ENCODE measurements at regions not wholly inside any gene's neighbourhood (a gene's known extent, or its start where the extent isn't known, plus 50 kb on each side); places are given as distances from the start of the nearest gene placed in this dataset.

DNA sequence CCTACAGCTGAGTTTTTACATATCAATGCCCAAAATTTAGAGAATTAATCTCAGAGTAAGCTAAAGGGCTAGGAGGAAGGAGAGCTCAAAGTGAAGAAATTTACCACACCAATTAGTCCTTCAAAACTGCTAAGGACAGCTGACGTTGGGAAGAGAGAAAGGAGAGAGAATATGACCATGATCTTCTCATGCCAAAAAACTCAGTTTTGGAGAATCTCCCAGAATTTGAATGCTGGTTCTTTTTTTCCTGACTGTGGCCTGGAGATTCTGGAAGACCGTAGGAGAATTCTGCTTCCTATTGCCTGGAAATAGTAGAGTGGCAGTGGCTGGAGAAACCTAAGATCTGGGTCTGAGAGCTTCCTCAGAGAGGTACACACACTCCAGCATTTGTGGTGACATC lies 834.4 kb upstream of the SLIT2 start:
- Histone ChIP-seq H3K4me3 (ENCODE audit: low read depth, low read length) (no peak overlapping the region), H3K36me3 (ENCODE audit: control insufficient read depth, insufficient read depth, low read length) (no peaks in the 10 kb centered on the region), H3K27me3 (ENCODE audit: control insufficient read depth, insufficient read depth, low read length) (no peaks in the 10 kb centered on the region)
- TF ChIP-seq, protein P1, sequence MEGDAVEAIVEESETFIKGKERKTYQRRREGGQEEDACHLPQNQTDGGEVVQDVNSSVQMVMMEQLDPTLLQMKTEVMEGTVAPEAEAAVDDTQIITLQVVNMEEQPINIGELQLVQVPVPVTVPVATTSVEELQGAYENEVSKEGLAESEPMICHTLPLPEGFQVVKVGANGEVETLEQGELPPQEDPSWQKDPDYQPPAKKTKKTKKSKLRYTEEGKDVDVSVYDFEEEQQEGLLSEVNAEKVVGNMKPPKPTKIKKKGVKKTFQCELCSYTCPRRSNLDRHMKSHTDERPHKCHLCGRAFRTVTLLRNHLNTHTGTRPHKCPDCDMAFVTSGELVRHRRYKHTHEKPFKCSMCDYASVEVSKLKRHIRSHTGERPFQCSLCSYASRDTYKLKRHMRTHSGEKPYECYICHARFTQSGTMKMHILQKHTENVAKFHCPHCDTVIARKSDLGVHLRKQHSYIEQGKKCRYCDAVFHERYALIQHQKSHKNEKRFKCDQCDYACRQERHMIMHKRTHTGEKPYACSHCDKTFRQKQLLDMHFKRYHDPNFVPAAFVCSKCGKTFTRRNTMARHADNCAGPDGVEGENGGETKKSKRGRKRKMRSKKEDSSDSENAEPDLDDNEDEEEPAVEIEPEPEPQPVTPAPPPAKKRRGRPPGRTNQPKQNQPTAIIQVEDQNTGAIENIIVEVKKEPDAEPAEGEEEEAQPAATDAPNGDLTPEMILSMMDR (IDR thresholded peaks at IDR 0.05; ENCODE audit: insufficient read depth, low read length, poor library complexity, severe bottlenecking): no peak
- DNase-seq (ENCODE audit: low read depth): no peak

DNA sequence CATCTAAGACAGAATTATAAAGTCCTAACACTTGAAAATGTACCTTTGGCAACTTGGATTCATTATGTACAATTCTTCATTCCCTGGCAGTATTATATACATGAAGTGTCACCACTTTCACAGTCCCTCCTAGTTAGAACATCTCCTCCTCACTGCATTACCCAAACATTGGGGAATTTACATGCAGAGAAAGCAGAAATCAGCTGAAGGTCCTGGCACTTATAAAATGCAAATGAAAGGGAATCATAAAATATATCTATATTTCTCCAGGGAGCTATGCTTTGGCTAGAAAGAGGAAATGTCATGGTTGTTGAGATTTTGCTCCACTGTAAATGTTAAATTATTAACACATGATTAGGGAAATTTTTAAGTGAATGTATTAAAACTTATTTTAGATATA lies 835.6 kb upstream of the SLIT2 start:
- TF ChIP-seq, protein P1 (IDR thresholded peaks at IDR 0.05; ENCODE audit: insufficient read depth, low read length, poor library complexity, severe bottlenecking): no peak
- no peak overlapping the region for H3K4me3 ChIP-seq (ENCODE audit: low read depth, low read length)
- H3K36me3 ChIP-seq (ENCODE audit: control insufficient read depth, insufficient read depth, low read length): no peaks in the 10 kb centered on the region
- no peak for DNase-seq (ENCODE audit: low read depth)
- no peaks in the 10 kb centered on the region for H3K27me3 ChIP-seq (ENCODE audit: control insufficient read depth, insufficient read depth, low read length)

DNA sequence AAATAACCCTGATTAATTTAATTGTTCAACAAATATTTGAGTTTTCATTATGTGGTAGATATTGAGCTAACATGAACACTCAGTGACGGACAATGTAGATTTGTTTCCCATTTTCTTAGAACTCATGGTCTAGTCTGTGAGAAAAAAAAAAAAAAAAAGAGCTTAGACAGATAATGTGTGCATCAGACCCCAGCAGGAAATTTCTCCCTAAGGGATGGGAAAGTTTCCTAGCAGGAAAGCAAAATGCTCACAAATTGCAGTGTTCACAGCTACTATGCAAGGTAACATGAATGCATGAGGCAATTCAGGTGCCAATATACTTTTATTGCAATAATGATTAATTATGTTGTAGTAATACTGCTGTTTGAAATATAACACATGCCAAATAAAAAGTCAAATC lies 843.2 kb upstream of the SLIT2 start:
- Histone ChIP-seq H3K36me3 (ENCODE audit: control insufficient read depth, insufficient read depth, low read length) (no peaks in the 10 kb centered on the region), H3K4me3 (ENCODE audit: low read depth, low read length) (no peak overlapping the region), H3K27me3 (ENCODE audit: control insufficient read depth, insufficient read depth, low read length) (no peaks in the 10 kb centered on the region)
- no peak for DNase-seq (ENCODE audit: low read depth)
- TF ChIP-seq, protein P1 (IDR thresholded peaks at IDR 0.05; ENCODE audit: insufficient read depth, low read length, poor library complexity, severe bottlenecking): no peak

DNA sequence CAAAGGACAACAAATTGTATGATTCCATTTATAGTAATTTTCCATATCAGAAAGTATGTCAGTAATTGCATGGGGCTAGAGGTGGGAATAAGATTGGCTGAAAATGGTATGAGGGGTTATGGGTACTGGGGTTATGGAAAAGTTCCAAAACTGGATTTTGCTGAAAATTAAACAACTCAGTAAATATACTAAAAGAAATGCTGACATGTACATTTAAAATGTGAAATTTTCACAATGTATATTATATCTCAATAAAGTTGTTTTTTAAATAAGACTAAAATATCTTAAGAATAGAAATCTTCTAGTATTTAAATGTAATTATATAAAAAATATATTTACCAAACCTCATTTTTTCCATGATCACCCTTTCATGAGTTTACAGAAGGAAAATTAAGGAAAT lies 844.9 kb upstream of the SLIT2 start:
- H3K4me3 ChIP-seq (ENCODE audit: low read depth, low read length): no peak overlapping the region
- TF ChIP-seq, protein P1 (IDR thresholded peaks at IDR 0.05; ENCODE audit: insufficient read depth, low read length, poor library complexity, severe bottlenecking): no peak
- no peaks in the 10 kb centered on the region for H3K36me3 ChIP-seq (ENCODE audit: control insufficient read depth, insufficient read depth, low read length)
- H3K27me3 ChIP-seq (ENCODE audit: control insufficient read depth, insufficient read depth, low read length): no peaks in the 10 kb centered on the region
- no peak for DNase-seq (ENCODE audit: low read depth)

DNA sequence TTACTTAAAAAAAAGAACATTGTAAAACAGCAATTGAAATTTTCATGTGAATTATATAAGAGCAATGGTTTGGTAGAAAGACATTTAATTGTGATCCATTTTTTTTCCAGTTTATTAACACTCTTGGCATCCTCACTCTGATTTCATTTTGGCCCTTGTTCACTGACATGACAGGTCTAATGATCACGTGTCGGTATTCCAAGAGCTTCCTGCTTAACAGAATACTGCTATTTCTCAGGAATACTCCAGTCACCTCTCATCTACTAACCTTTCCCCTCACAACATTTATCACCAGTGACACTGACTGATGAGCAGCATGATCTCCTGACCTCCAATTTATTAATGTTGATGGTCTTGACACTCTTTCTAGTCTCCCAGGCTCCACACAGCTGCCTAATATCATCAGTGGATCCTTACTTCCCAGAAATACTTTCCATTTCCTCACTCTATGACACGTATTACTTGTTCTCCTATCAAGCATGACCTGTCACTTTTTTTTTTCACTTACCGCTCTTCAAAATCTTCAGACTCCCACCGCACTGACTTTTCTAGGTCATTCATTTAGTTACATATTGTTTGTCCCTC lies 847.8 kb upstream of the SLIT2 start:
- Histone ChIP-seq H3K27me3 (ENCODE audit: control insufficient read depth, insufficient read depth, low read length) (no peaks in the 10 kb centered on the region), H3K4me3 (ENCODE audit: low read depth, low read length) (no peak overlapping the region), H3K36me3 (ENCODE audit: control insufficient read depth, insufficient read depth, low read length) (no peaks in the 10 kb centered on the region)
- no peak for DNase-seq (ENCODE audit: low read depth)
- TF ChIP-seq, protein P1 (IDR thresholded peaks at IDR 0.05; ENCODE audit: insufficient read depth, low read length, poor library complexity, severe bottlenecking): no peak

DNA sequence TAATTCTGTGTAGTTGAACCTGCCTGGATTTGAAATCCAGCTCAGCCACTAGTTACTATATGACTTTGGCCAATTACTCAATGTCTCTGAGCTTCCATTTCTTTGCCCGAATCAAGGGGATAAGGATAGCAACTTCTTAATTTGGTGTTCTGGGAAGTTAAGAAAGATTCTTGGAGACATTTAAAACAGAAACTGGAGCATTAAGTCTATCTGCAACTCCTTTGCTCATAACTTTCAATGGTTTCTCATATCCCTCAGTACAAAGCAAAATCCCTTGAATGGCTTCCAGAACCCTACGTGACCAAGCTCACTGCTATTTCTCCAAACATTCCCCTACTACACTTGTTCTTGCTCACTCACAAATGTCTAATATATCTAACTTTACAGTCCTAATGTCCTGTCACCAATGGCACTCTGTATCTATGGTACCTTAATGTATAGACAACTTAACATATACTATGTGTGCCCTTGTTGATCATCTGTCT lies 849.1 kb upstream of the SLIT2 start:
- TF ChIP-seq, protein P1 (IDR thresholded peaks at IDR 0.05; ENCODE audit: insufficient read depth, low read length, poor library complexity, severe bottlenecking): no peak
- H3K27me3 ChIP-seq (ENCODE audit: control insufficient read depth, insufficient read depth, low read length): no peaks in the 10 kb centered on the region
- H3K4me3 ChIP-seq (ENCODE audit: low read depth, low read length): no peak overlapping the region
- no peaks in the 10 kb centered on the region for H3K36me3 ChIP-seq (ENCODE audit: control insufficient read depth, insufficient read depth, low read length)
- no peak for DNase-seq (ENCODE audit: low read depth)
